K562 (cell line): ENCODE measurements at regions not wholly inside any gene's neighbourhood (a gene's known extent, or its start where the extent isn't known, plus 50 kb on each side); places are given as distances from the start of the nearest gene placed in this dataset.

Source experiments
- ATAC-seq: fragments of 200-7000 bp; cut with Tn5 transposase; 3 replicates; pipeline ENCODE4 v1.9.1; 2020; ENCODE audit warnings: moderate library complexity
- BruUV-seq: library from RNA; stranded (reverse); fragments of 400-500 nt; replicated peaks from 2 replicates; lab custom pipeline; 2021; lab: Mats Ljungman, UMichigan
- CTCF ChIA-PET: fragments of 300-600 bp; formaldehyde crosslinking; extraction: SDS; loops from one replicate; lab custom pipeline; 2021; ENCODE audit warnings: low intra/inter-chr PET ratio; lab: Yijun Ruan, JAX
- POLR2A ChIA-PET: fragments of 300-600, 350-650 bp; sonication (Branson Sonifier 250); formaldehyde crosslinking; extraction: SDS; loops from one replicate; lab custom pipeline; 2021; ENCODE audit warnings: antibody characterized with exemption, inconsistent platforms; lab: Yijun Ruan, JAX
- DNase-seq, 4 experiments: peaks; one replicate each; pipeline versions ENCODE4 v3.0.0 to v3.0.0-alpha.2; 2011 to 2018; ENCODE audit warnings: low spot score in 3 of 4, mixed read lengths in 3 of 4; ENCODE audit errors: extremely low read depth in 1 of 4
- FAIRE-seq: peaks from 2 replicates; lab custom pipeline; 2011; peaks lifted over from hg19 to GRCh38; lab: Jason Lieb, UNC
- H2AFZ ChIP-seq: 2 replicates; pipeline ENCODE4 v1.6.0; 2011; ENCODE audit warnings: low read depth, low read length, control low read depth, inconsistent platforms
- H3K27ac ChIP-seq: fragments of 200-600 bp; 3 replicates; pipeline ENCODE4 v1.8.0; 2011; ENCODE audit warnings: low read depth, mild to moderate bottlenecking, control low read depth, inconsistent platforms, low read length, moderate library complexity, mixed read lengths; ENCODE audit errors: extremely low read depth
- H3K27me3 ChIP-seq, 2 experiments: fragments of 300-600 bp in 1 of 2; 2 replicates in 1 of 2; 3 replicates in 1 of 2; pipeline versions ENCODE4 v1.6.0 to v1.8.0; 2011; ENCODE audit warnings: inconsistent platforms in 2 of 2, low read length in 2 of 2, mild to moderate bottlenecking in 1 of 2, mixed read lengths in 1 of 2, moderate library complexity in 1 of 2; ENCODE audit not compliant: control insufficient read depth in 2 of 2, insufficient read depth in 2 of 2
- H3K36me3 ChIP-seq: fragments of 300-600 bp; 3 replicates; pipeline ENCODE4 v1.8.0; 2011; ENCODE audit warnings: mild to moderate bottlenecking, low read length, inconsistent platforms; ENCODE audit not compliant: control insufficient read depth, insufficient read depth
- H3K4me1 ChIP-seq, 2 experiments: fragments of 200-600 bp in 1 of 2; replicated peaks in 1 of 2; 2 replicates in 1 of 2; 3 replicates in 1 of 2; pipeline versions ENCODE4 v1.5.1 to v1.8.0; 2011; ENCODE audit warnings: inconsistent platforms in 2 of 2, low read length in 2 of 2, mild to moderate bottlenecking in 1 of 2, mixed read lengths in 1 of 2, moderate library complexity in 1 of 2; ENCODE audit not compliant: control insufficient read depth in 2 of 2, insufficient read depth in 2 of 2
- H3K4me2 ChIP-seq: 2 replicates; pipeline ENCODE4 v1.6.1; 2011; ENCODE audit warnings: low read length, control low read depth, inconsistent platforms, mixed read lengths; ENCODE audit not compliant: insufficient read depth
- H3K4me3 ChIP-seq: fragments of 200-600 bp; sonication (generic), shearing (Covaris generic); 2 replicates; pipeline ENCODE4 v1.5.1; 2016; ENCODE audit warnings: control low read depth, inconsistent platforms
- H3K79me2 ChIP-seq: fragments of 200-600 bp; 3 replicates; pipeline ENCODE4 v1.8.0; 2011; ENCODE audit warnings: low read length, inconsistent platforms; ENCODE audit not compliant: control insufficient read depth, insufficient read depth
- H3K9ac ChIP-seq, 2 experiments: 2 replicates each; pipeline versions ENCODE4 v1.6.0 to v1.6.1; 2011; ENCODE audit warnings: low read depth in 2 of 2, low read length in 2 of 2, control low read depth in 1 of 2, inconsistent platforms in 1 of 2, mild to moderate bottlenecking in 1 of 2, mixed read lengths in 1 of 2; ENCODE audit not compliant: insufficient read depth in 1 of 2
- H3K9me1 ChIP-seq: one replicate; pipeline ENCODE4 v1.6.0; 2011; ENCODE audit warnings: inconsistent platforms, mild to moderate bottlenecking, low read length, moderate library complexity; ENCODE audit not compliant: control insufficient read depth, insufficient read depth
- H3K9me3 ChIP-seq: replicated peaks from 2 replicates; pipeline ENCODE4 v1.5.1; 2011; ENCODE audit warnings: low read depth, low read length, inconsistent platforms; ENCODE audit not compliant: control insufficient read depth, insufficient read depth
- H4K20me1 ChIP-seq: replicated peaks from 2 replicates; pipeline ENCODE4 v1.6.1; 2011; ENCODE audit warnings: low read length, inconsistent platforms, mixed read lengths; ENCODE audit not compliant: control insufficient read depth, insufficient read depth
- ATF7 ChIP-seq: fragments of 450-650 bp; IDR thresholded peaks from 2 replicates; pipeline ENCODE4 v1.7.1; 2014; ENCODE audit warnings: mild to moderate bottlenecking, moderate library complexity
- CTBP1 ChIP-seq: fragments of 450-650 bp; IDR thresholded peaks from 2 replicates; pipeline ENCODE4 v1.6.1; 2016; ENCODE audit warnings: borderline replicate concordance
- HIVEP1 ChIP-seq: fragments of 250-450 bp; sonication (Bioruptor Pico); IDR thresholded peaks from 2 replicates; pipeline ENCODE4 v1.4.0; 2020; ENCODE audit warnings: mild to moderate bottlenecking
- SETDB1 ChIP-seq: IDR thresholded peaks from one replicate; pipeline ENCODE4 v1.6.1; 2012; ENCODE audit warnings: low read length, control low read depth, inconsistent platforms
- XRCC5 ChIP-seq: fragments of 200-400 bp; formaldehyde crosslinking; IDR thresholded peaks from 2 replicates; pipeline ENCODE4 v1.6.1; 2017; ENCODE audit warnings: low read depth, mild to moderate bottlenecking, low read length
- ZNF140 ChIP-seq: fragments of 250-450 bp; sonication (Bioruptor Pico); IDR thresholded peaks from 2 replicates; pipeline ENCODE4 v1.8.0; 2021; ENCODE audit warnings: moderate library complexity, mild to moderate bottlenecking, inconsistent platforms
- ZNF280A ChIP-seq: fragments of 450-650 bp; IDR thresholded peaks from 2 replicates; pipeline ENCODE4 v1.6.1; 2018; ENCODE audit warnings: mild to moderate bottlenecking, low read depth; ENCODE audit not compliant: partially characterized antibody
- ZNF282 ChIP-seq: sonication (generic); formaldehyde crosslinking; IDR thresholded peaks from 2 replicates; pipeline ENCODE4 v1.8.1; 2023; ENCODE audit warnings: missing genetic modification reagents
- ZNF408 ChIP-seq: fragments of 250-450 bp; sonication (Bioruptor Pico); IDR thresholded peaks from 2 replicates; pipeline ENCODE4 v1.4.0; 2020; ENCODE audit warnings: low read depth, mild to moderate bottlenecking, moderate library complexity
- ZNF717 ChIP-seq: fragments of 250-450 bp; sonication (Bioruptor Pico); IDR thresholded peaks from 2 replicates; pipeline ENCODE4 v1.5.0; 2021
- WGBS: fragments of 100-300 bp; shearing (Covaris generic); methylation state at CpG from one replicate; pipeline ENCODE4 v1.1.6; 2016; ENCODE audit warnings: low coverage, mixed read lengths; ENCODE audit not compliant: insufficient coverage; ENCODE audit errors: missing lambda C conversion rate; 5-methylcytosine and 5-hydroxymethylcytosine counted together
- in situ Hi-C: fragments of 300-500 bp; cut with MboI; formaldehyde crosslinking; loops from 4 replicates; pipeline ENCODE4 v1.15.0; 2018; ENCODE audit warnings: inconsistent platforms, mixed read lengths
- intact Hi-C: fragments of 100-400 bp; cut with micrococcal nuclease; formaldehyde crosslinking; loops from 2 replicates; pipeline ENCODE4 v1.14.2; 2022
- TF ChIP-seq, protein P1 (sequence below): fragments of 450-650 bp; IDR thresholded peaks from 2 replicates; pipeline ENCODE4 v1.6.1; 2016; ENCODE audit warnings: missing biosample characterization, missing genetic modification characterization

GRCh38 chr4:133314991-133315390 is 165.9 kb downstream of the PCDH10 start:
- in situ Hi-C loops = no loop called here
- WGBS = 0% methylated on average over 1 of the region's 1 CpG
- Histone ChIP-seq H3K79me2 (no peaks in the 10 kb centered on the region), H2AFZ (no peak overlapping the region), H3K36me3 (no peaks in the 10 kb centered on the region), H3K4me2 (no peak overlapping the region), H3K4me3 (no peak overlapping the region), H3K9me1 (no peaks in the 10 kb centered on the region), H3K4me1 (no peaks in the 10 kb centered on the region), H3K9ac (no peak overlapping the region), H3K9me3 (no peaks in the 10 kb centered on the region), H3K27me3 (no peaks in the 10 kb centered on the region), H4K20me1 (no peaks in the 10 kb centered on the region), H3K27ac (no peak overlapping the region)
- ChIA-PET POLR2A (interaction anchor here (0.5 kb wide), 1 partner anchor 279 kb away, joined by 3 read pairs; no protein-coding TSS in a partner anchor), CTCF (no interaction called here)
- FAIRE-seq (no peak), DNase-seq (no peak), ATAC-seq (no peak)
- no peak for TF ChIP-seq ZNF717 (CRISPR knock-in tag)
- no TSS peak for BruUV-seq
- intact Hi-C loops = loop anchor here (10.0 kb wide), 1 partner anchor 160 kb away; no protein-coding TSS in a partner anchor

DNA sequence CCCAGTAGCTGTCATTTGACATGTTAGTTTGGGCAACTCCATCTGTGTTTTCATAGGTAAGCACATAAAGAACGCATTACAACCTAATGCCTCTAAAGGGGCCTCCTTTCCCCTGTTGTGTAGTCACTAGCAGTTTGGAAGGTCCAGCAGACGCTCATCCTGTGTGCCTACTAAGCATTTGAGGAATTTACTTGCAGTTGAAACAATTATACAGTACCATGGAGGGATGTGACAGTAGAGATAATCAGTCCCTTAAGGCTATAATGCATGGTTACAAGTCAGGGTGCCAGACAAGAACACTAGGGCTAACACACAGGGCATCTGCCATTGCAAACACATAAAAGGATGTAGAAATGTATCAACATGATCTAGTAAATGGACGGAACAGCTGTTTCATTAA is 138.3 kb downstream of the PCDH10 start:
- Histone ChIP-seq H3K4me2 (no peak overlapping the region), H3K27me3 (no peaks in the 10 kb centered on the region), H3K4me3 (no peak overlapping the region), H4K20me1 (no peaks in the 10 kb centered on the region), H3K27ac (no peak overlapping the region), H3K4me1 (no peaks in the 10 kb centered on the region), H3K9ac (no peak overlapping the region), H2AFZ (no peak overlapping the region), H3K9me3 (no peaks in the 10 kb centered on the region), H3K9me1 (no peaks in the 10 kb centered on the region), H3K36me3 (no peaks in the 10 kb centered on the region), H3K79me2 (no peaks in the 10 kb centered on the region)
- DNase-seq = no peak
- no peak for ATAC-seq
- no peak for FAIRE-seq
- ChIA-PET POLR2A (no interaction called here), CTCF (no interaction called here)
- WGBS = 12% methylated on average over 3 of the region's 3 CpGs
- TF ChIP-seq ATF7 (no peak), CTBP1 (no peak), ZNF282 (CRISPR knock-in tag) (no peak), ZNF408 (CRISPR knock-in tag) (no peak), ZNF280A (no peak), SETDB1 (no peak), XRCC5 (no peak), HIVEP1 (CRISPR knock-in tag) (no peak), ZNF140 (CRISPR knock-in tag) (no peak)
- TF ChIP-seq, protein P1, sequence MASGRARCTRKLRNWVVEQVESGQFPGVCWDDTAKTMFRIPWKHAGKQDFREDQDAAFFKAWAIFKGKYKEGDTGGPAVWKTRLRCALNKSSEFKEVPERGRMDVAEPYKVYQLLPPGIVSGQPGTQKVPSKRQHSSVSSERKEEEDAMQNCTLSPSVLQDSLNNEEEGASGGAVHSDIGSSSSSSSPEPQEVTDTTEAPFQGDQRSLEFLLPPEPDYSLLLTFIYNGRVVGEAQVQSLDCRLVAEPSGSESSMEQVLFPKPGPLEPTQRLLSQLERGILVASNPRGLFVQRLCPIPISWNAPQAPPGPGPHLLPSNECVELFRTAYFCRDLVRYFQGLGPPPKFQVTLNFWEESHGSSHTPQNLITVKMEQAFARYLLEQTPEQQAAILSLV (tag) = no peak
- in situ Hi-C loops (no loop called here), intact Hi-C loops (no loop called here)
- BruUV-seq = no TSS peak
